PFSK-1 (cell line): ENCODE measurements at regions not wholly inside any gene's neighbourhood (a gene's known extent, or its start where the extent isn't known, plus 50 kb on each side); places are given as distances from the start of the nearest gene placed in this dataset.

Experiments used
- FOXP2 ChIP-seq: optimal IDR thresholded peaks from 2 replicates; pipeline ENCODE3; 2011; ENCODE audit warnings: borderline replicate concordance, control low read depth, inconsistent platforms; ENCODE audit not compliant: insufficient read depth; ENCODE audit errors: extremely low read length, extremely low read depth
- POLR2AphosphoS5 ChIP-seq: IDR thresholded peaks from 2 replicates; pipeline ENCODE4 v1.6.1; 2012; ENCODE audit warnings: low read depth, mild to moderate bottlenecking, control low read depth, low read length, moderate library complexity
- SIN3A ChIP-seq: IDR thresholded peaks from 2 replicates; pipeline ENCODE4 v1.6.1; 2012; ENCODE audit warnings: mild to moderate bottlenecking, low read length, moderate library complexity, borderline replicate concordance; ENCODE audit not compliant: insufficient read depth
- TAF1 ChIP-seq: IDR thresholded peaks from 2 replicates; pipeline ENCODE4 v1.6.1; 2012; ENCODE audit warnings: low read length, control low read depth, borderline replicate concordance; ENCODE audit not compliant: insufficient read depth
- TF ChIP-seq, protein P1 (sequence below), 2 experiments: IDR thresholded peaks; 2 replicates each; pipeline versions ENCODE4 v1.6.1 to v1.8.0; 2011 to 2012; ENCODE audit warnings: low read depth in 2 of 2, low read length in 2 of 2, control low read depth in 1 of 2, inconsistent platforms in 1 of 2, mild to moderate bottlenecking in 1 of 2, moderate library complexity in 1 of 2; ENCODE audit not compliant: insufficient read depth in 1 of 2

DNA sequence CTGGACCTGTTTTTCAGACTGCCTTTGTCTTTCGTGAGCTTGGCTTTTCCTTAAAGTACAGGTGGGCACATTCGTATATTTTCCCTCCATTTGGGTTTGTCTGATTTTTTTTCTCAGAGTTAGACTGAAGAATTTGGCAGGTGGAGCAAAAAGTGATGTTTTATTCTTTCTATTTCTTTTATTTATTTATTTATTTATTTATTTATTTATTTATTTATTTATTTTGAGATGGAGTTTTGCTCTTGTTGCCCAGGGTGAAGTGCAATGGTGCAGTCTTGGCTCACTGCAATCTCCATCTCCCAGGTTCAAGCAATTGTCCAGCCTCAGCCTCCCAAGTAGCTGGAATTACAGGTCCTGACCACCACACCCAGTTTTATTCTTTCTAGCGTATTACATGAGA is 1805.1 kb upstream of the WWC1 start:
- TF ChIP-seq TAF1, result no peak

DNA sequence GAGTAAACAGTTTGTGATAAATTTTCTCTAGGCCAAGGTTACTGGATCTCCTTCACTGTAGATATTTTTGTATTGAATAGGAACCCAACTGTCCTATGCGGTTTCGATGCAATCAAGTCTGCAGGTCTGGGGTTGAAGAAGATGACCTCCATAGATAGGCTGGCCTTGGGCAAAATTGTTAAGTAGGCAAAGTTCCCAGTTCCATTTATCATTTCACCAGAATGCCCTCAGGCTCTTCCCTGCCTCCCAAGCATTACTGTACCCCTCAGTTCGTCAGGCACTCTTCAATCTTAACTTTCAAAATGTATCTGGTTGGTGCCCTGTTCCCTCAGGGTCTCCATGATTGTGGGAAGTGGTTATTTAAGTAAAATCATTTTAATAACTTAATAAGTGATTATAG is 1802.9 kb upstream of the WWC1 start:
- no peak for TF ChIP-seq SIN3A
- TF ChIP-seq, protein P1, sequence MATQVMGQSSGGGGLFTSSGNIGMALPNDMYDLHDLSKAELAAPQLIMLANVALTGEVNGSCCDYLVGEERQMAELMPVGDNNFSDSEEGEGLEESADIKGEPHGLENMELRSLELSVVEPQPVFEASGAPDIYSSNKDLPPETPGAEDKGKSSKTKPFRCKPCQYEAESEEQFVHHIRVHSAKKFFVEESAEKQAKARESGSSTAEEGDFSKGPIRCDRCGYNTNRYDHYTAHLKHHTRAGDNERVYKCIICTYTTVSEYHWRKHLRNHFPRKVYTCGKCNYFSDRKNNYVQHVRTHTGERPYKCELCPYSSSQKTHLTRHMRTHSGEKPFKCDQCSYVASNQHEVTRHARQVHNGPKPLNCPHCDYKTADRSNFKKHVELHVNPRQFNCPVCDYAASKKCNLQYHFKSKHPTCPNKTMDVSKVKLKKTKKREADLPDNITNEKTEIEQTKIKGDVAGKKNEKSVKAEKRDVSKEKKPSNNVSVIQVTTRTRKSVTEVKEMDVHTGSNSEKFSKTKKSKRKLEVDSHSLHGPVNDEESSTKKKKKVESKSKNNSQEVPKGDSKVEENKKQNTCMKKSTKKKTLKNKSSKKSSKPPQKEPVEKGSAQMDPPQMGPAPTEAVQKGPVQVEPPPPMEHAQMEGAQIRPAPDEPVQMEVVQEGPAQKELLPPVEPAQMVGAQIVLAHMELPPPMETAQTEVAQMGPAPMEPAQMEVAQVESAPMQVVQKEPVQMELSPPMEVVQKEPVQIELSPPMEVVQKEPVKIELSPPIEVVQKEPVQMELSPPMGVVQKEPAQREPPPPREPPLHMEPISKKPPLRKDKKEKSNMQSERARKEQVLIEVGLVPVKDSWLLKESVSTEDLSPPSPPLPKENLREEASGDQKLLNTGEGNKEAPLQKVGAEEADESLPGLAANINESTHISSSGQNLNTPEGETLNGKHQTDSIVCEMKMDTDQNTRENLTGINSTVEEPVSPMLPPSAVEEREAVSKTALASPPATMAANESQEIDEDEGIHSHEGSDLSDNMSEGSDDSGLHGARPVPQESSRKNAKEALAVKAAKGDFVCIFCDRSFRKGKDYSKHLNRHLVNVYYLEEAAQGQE (IDR thresholded peaks at IDR 0.05; ENCODE audit: insufficient read depth in 1 of 2, low read depth in 2 of 2, low read length in 2 of 2), result no peak
- no peak for TF ChIP-seq FOXP2
- no peak for TF ChIP-seq POLR2AphosphoS5
- no peak for TF ChIP-seq TAF1

DNA sequence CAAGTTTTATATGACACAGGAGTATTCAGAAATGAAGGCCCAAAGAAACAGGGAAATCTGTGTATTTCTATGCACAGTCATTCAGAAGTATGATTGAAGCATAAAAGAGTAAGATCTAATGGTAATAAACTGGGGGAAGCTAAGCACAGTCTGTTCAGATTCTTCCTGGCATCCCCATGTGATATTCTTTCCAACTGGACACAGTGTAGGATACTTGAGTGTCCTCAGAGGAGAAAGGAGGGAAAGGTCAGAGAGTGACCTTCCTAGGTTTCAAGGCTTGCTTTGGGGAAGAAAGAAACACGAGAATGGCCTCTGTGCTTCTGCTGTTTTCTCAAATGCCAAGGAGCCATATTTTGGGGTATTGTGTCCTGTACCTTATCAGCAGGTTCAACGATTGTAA is 1798.4 kb upstream of the WWC1 start:
- no peak for TF ChIP-seq TAF1
- no peak for TF ChIP-seq FOXP2
- TF ChIP-seq, protein P1 (IDR thresholded peaks at IDR 0.05; ENCODE audit: insufficient read depth in 1 of 2, low read depth in 2 of 2, low read length in 2 of 2), result no peak
- no peak for TF ChIP-seq POLR2AphosphoS5
- no peak for TF ChIP-seq SIN3A

DNA sequence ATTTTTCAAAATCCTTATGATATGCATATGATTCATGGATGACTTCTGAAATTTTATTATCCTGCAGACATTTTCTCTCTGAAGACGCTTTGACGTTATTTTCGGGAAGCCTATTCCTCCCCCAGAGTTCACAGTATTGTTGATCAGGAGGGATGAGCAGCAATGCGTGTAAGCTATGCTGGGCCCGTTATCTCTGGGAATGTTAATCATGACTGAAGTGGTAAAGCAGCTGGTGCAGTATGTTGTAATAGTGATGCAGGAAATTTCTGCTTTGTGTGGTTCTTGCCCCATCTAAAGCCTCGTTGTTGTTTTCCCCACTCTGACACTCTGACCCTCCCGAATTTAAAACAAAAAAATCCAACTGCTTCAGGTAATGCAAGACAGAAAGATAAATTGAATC is 1797.8 kb upstream of the WWC1 start:
- no peak for TF ChIP-seq TAF1
- TF ChIP-seq SIN3A, result no peak
- TF ChIP-seq POLR2AphosphoS5, result no peak
- no peak for TF ChIP-seq FOXP2
- TF ChIP-seq, protein P1 (IDR thresholded peaks at IDR 0.05; ENCODE audit: insufficient read depth in 1 of 2, low read depth in 2 of 2, low read length in 2 of 2), result no peak

DNA sequence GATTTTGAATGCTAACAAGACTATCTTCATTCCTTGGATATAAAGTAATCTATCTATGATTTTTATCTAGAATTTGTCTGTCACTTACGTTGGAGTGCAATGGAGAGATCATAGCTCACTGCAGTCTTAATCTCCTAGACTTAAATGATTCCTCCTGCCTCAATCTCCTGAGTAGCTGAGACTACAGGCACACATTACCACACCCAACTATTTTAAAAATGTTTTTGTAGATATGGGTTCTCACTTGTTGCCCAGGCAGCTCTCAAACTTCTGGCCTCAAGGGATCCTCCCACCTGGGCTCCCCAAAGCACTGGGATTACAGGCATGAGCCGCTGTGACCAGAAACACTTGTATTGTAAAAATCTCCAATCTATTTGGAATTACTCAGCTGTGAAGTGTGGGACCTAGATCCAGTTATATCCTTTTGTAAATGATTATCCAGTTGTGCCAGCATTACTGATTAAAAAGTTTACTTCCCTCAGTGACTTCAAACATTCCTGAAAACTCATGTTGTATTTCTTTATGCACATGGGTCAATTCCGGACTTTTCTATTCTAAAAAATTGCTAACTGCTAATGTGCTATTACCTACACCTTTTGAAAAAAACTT is 1793.8 kb upstream of the WWC1 start:
- TF ChIP-seq SIN3A (no peak), TAF1 (no peak), FOXP2 (no peak), POLR2AphosphoS5 (no peak)
- TF ChIP-seq, protein P1 (IDR thresholded peaks at IDR 0.05; ENCODE audit: insufficient read depth in 1 of 2, low read depth in 2 of 2, low read length in 2 of 2), result no peak
